Endothelial cell (in vitro differentiated cells): ENCODE measurements at regions not wholly inside any gene's neighbourhood (a gene's known extent, or its start where the extent isn't known, plus 50 kb on each side); places are given as distances from the start of the nearest gene placed in this dataset.

Experiments used
- DNase-seq: peaks from one replicate; pipeline ENCODE4 v3.0.0; 2021; ENCODE audit warnings: low spot score
- H3K27ac Mint-ChIP-seq: one replicate; pipeline ENCODE4 v1.8.0; 2021; ENCODE audit warnings: mixed read lengths, inconsistent platforms; ENCODE audit not compliant: unreplicated experiment
- H3K27me3 Mint-ChIP-seq: one replicate; pipeline ENCODE4 v1.8.0; 2021; ENCODE audit warnings: mild to moderate bottlenecking, moderate library complexity, mixed read lengths, inconsistent platforms; ENCODE audit not compliant: unreplicated experiment
- H3K36me3 Mint-ChIP-seq: one replicate; pipeline ENCODE4 v1.8.0; 2021; ENCODE audit warnings: mild to moderate bottlenecking, low read depth, mixed read lengths, inconsistent platforms; ENCODE audit not compliant: unreplicated experiment
- H3K4me1 Mint-ChIP-seq: one replicate; pipeline ENCODE4 v1.8.0; 2021; ENCODE audit warnings: mild to moderate bottlenecking, mixed read lengths, inconsistent platforms; ENCODE audit not compliant: unreplicated experiment
- H3K4me3 Mint-ChIP-seq: one replicate; pipeline ENCODE4 v1.8.0; 2021; ENCODE audit warnings: mild to moderate bottlenecking, mixed read lengths, inconsistent platforms; ENCODE audit not compliant: unreplicated experiment
- H3K9me3 Mint-ChIP-seq: one replicate; pipeline ENCODE4 v1.8.0; 2021; ENCODE audit warnings: mixed read lengths, inconsistent platforms; ENCODE audit not compliant: unreplicated experiment
- CTCF ChIP-seq: fragments of 200-600 bp; sonication (generic); IDR thresholded peaks from one replicate; pipeline ENCODE4 v1.5.0; 2021; ENCODE audit warnings: antibody characterized with exemption; ENCODE audit not compliant: unreplicated experiment

- Mint-ChIP-seq H3K27me3 (no peaks in the 10 kb centered on the region), H3K4me3 (no peak overlapping the region), H3K4me1 (no peaks in the 10 kb centered on the region), H3K27ac (no peak overlapping the region), H3K36me3 (no peaks in the 10 kb centered on the region), H3K9me3 (no peaks in the 10 kb centered on the region)
- no peak for DNase-seq
- TF ChIP-seq CTCF, result no peak
Observed at GRCh38 chr9:26043431-26043830, 365.2 kb upstream of the TUSC1 start.

DNA sequence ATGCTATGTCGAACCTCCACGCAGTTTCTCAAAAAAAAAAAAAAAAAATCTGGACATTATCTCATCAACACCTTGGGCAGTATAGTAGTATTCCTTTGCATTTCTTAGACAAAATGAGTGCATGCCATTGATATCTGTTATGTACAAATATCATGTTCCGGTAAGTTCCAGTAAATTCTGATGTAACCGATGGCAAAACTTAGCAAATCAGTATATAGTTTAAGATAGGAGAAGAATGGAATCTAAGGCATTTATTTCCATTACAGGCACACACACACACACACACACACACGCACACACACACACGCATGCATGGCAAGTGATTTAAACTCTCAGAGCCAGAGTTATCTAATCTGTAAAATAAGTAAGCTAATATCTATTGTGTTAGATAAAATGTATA lies 356.5 kb upstream of the TUSC1 start:
- H3K4me3 Mint-ChIP-seq, result no peak overlapping the region
- H3K9me3 Mint-ChIP-seq, result no peaks in the 10 kb centered on the region
- no peaks in the 10 kb centered on the region for H3K36me3 Mint-ChIP-seq
- no peak overlapping the region for H3K27ac Mint-ChIP-seq
- no peaks in the 10 kb centered on the region for H3K4me1 Mint-ChIP-seq
- DNase-seq, result no peak
- no peaks in the 10 kb centered on the region for H3K27me3 Mint-ChIP-seq
- TF ChIP-seq CTCF, result no peak

DNA sequence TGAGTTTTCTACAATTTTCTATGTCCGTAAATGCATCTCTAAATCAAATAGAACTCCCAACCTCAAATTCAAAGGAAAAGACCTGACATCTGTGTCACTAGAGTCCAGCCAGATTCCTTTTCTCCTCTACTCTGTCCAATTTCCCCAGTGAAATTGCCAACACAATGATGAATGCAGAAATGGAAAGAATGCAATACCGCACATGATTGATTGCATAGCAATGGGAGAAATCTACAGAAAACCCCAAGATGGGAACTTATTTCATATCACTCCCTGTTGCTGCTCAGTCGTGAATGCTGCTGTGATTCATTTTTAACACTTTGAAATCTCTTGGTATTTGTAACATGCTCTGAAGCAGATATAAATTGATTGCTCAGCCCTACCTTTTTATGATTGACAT lies 355.1 kb upstream of the TUSC1 start:
- Mint-ChIP-seq H3K36me3 (no peaks in the 10 kb centered on the region), H3K4me3 (no peak overlapping the region), H3K9me3 (no peaks in the 10 kb centered on the region)

GRCh38 chr9:26026423-26027100 lies 348.3 kb upstream of the TUSC1 start:
- Mint-ChIP-seq H3K9me3 (no peaks in the 10 kb centered on the region), H3K4me3 (no peak overlapping the region), H3K27me3 (no peaks in the 10 kb centered on the region), H3K36me3 (no peaks in the 10 kb centered on the region), H3K4me1 (no peaks in the 10 kb centered on the region), H3K27ac (no peak overlapping the region)
- no peak for DNase-seq
- TF ChIP-seq CTCF, result no peak

More for the DNA sequence above, 355.1 kb upstream of the TUSC1 start:
- H3K27me3 Mint-ChIP-seq, result no peaks in the 10 kb centered on the region
- no peaks in the 10 kb centered on the region for H3K4me1 Mint-ChIP-seq
- no peak overlapping the region for H3K27ac Mint-ChIP-seq
- DNase-seq, result no peak
- TF ChIP-seq CTCF, result no peak

DNA sequence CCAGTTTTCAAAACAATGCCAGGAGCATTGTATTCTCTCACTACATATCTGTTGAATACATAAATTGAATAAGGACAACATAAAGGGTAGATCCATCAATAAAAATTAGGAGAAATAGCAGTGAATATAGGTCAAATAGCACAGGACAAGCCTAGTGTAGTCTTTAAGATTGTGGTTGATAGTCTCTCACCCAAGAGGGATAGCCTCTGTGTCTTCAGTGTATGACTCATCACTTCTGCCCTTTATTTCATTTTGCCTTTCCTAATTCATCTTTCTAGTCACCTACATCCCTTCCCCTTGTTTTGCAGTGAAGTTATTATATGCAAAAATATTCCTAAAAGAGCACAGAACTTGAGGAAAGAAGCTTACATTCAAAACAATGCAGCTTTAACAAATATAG lies 335.0 kb upstream of the TUSC1 start:
- H3K36me3 Mint-ChIP-seq, result no peaks in the 10 kb centered on the region
- no peak overlapping the region for H3K27ac Mint-ChIP-seq
- no peak for TF ChIP-seq CTCF
- no peaks in the 10 kb centered on the region for H3K27me3 Mint-ChIP-seq
- H3K4me1 Mint-ChIP-seq, result peaks cover 7% of the 10 kb centered on the region
- DNase-seq, result no peak
- H3K4me3 Mint-ChIP-seq, result no peak overlapping the region
- no peaks in the 10 kb centered on the region for H3K9me3 Mint-ChIP-seq
